ENCODE measurements at regions not wholly inside any gene's neighbourhood (a gene's known extent, or its start where the extent isn't known, plus 50 kb on each side); places are given as distances from the start of the nearest gene placed in this dataset.

GRCh38 chr12:18794000-18794399 lies 56.1 kb downstream of the CAPZA3 start:
- no peaks in the 10 kb centered on the region for H3K9me3 ChIP-seq
- H3K36me3 ChIP-seq: no peaks in the 10 kb centered on the region
- DNase-seq (ENCODE audit: low spot score in 2 of 2): no peak
- TF ChIP-seq POLR2AphosphoS5 (IDR thresholded peaks at IDR 0.05) (no peak), CTCF (IDR thresholded peaks at IDR 0.05) (no peak), POLR2A (IDR thresholded peaks at IDR 0.05) (no peak)
- intact Hi-C loops (cut with DNase I; ENCODE audit: low total_unique reads): no loop called here
- no peak overlapping the region for H3K27ac ChIP-seq
- H3K27me3 ChIP-seq: no peaks in the 10 kb centered on the region
- H3K4me1 ChIP-seq: no peaks in the 10 kb centered on the region
- no peak overlapping the region for H3K4me3 ChIP-seq

- intact Hi-C loops (cut with DNase I; ENCODE audit: low total_unique reads): no loop called here
- H3K27me3 ChIP-seq: no peaks in the 10 kb centered on the region
- H3K36me3 ChIP-seq: no peaks in the 10 kb centered on the region
- DNase-seq (ENCODE audit: low spot score in 2 of 2): no peak
- no peak for TF ChIP-seq POLR2AphosphoS5 (IDR thresholded peaks at IDR 0.05)
- TF ChIP-seq CTCF (IDR thresholded peaks at IDR 0.05): no peak
- TF ChIP-seq POLR2A (IDR thresholded peaks at IDR 0.05): no peak
- H3K27ac ChIP-seq: no peak overlapping the region
- no peak overlapping the region for H3K4me3 ChIP-seq
- H3K9me3 ChIP-seq: no peaks in the 10 kb centered on the region
- no peaks in the 10 kb centered on the region for H3K4me1 ChIP-seq
Measured at GRCh38 chr12:18797604-18798003, 59.7 kb downstream of the CAPZA3 start.

- no peak for DNase-seq (ENCODE audit: low spot score in 2 of 2)
- H3K27ac ChIP-seq: no peak overlapping the region
- intact Hi-C loops (cut with DNase I; ENCODE audit: low total_unique reads): no loop called here
- no peaks in the 10 kb centered on the region for H3K27me3 ChIP-seq
- no peaks in the 10 kb centered on the region for H3K4me1 ChIP-seq
- no peaks in the 10 kb centered on the region for H3K36me3 ChIP-seq
- TF ChIP-seq CTCF (IDR thresholded peaks at IDR 0.05): no peak
- TF ChIP-seq POLR2AphosphoS5 (IDR thresholded peaks at IDR 0.05): no peak
- TF ChIP-seq POLR2A (IDR thresholded peaks at IDR 0.05): no peak
- no peak overlapping the region for H3K4me3 ChIP-seq
- no peaks in the 10 kb centered on the region for H3K9me3 ChIP-seq
Measured at GRCh38 chr12:18798535-18799361, 60.8 kb downstream of the CAPZA3 start.

- Histone ChIP-seq H3K27me3 (no peaks in the 10 kb centered on the region), H3K27ac (no peak overlapping the region), H3K9me3 (no peaks in the 10 kb centered on the region), H3K4me3 (no peak overlapping the region), H3K36me3 (no peaks in the 10 kb centered on the region), H3K4me1 (no peaks in the 10 kb centered on the region)
- TF ChIP-seq POLR2A (IDR thresholded peaks at IDR 0.05) (no peak), POLR2AphosphoS5 (IDR thresholded peaks at IDR 0.05) (no peak), CTCF (IDR thresholded peaks at IDR 0.05) (no peak)
- DNase-seq (ENCODE audit: low spot score in 2 of 2): no peak
- intact Hi-C loops (cut with DNase I; ENCODE audit: low total_unique reads): no loop called here
Measured at GRCh38 chr12:18799561-18799960, 61.6 kb downstream of the CAPZA3 start.

- intact Hi-C loops (cut with DNase I; ENCODE audit: low total_unique reads): no loop called here
- DNase-seq (ENCODE audit: low spot score in 2 of 2): no peak
- no peak for TF ChIP-seq POLR2AphosphoS5 (IDR thresholded peaks at IDR 0.05)
- TF ChIP-seq CTCF (IDR thresholded peaks at IDR 0.05): no peak
- TF ChIP-seq POLR2A (IDR thresholded peaks at IDR 0.05): no peak
Measured at GRCh38 chr12:18805516-18806248, 67.8 kb downstream of the CAPZA3 start.

More at GRCh38 chr12:18805516-18806248, 67.8 kb downstream of the CAPZA3 start:
- no peaks in the 10 kb centered on the region for H3K27me3 ChIP-seq
- H3K9me3 ChIP-seq: no peaks in the 10 kb centered on the region
- H3K4me3 ChIP-seq: no peak overlapping the region
- H3K27ac ChIP-seq: no peak overlapping the region
- no peaks in the 10 kb centered on the region for H3K36me3 ChIP-seq
- no peaks in the 10 kb centered on the region for H3K4me1 ChIP-seq
